ENCODE measurements at regions not wholly inside any gene's neighbourhood (a gene's known extent, or its start where the extent isn't known, plus 50 kb on each side); places are given as distances from the start of the nearest gene placed in this dataset.

DNA sequence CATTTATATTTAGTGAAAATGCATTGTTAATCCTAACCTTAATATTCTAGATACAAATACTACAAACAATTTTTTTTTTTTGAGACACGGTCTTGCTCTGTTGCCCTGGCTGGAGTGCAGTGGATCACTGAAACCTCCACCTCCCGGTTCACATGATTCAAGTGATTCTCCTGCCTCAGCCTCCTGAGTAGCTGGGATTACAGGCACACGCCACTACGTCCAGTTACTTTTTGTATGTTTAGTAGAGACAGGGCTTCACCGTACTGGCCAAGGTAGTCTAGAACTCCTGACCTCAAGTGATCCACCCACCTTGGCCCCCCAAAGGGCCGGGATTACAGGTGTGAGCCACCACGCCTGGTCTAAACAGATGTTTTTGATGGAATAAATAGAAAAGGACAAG, 361.5 kb upstream of the NECTIN3 start:
- Mint-ChIP-seq H3K4me1 (peaks cover 76% of the 10 kb centered on the region), H3K36me3 (peaks cover 35% of the 10 kb centered on the region), H3K4me3 (no peak overlapping the region), H3K27me3 (ENCODE audit: low read depth) (no peaks in the 10 kb centered on the region), H3K27ac (peak overlapping the region; percentile 89), H3K9me3 (peaks cover 32% of the 10 kb centered on the region)
- ChIA-PET CTCF (no interaction called here), POLR2A (no interaction called here)
- no peak for ATAC-seq
- DNase-seq (ENCODE audit: low spot score): no peak
- peak; percentile 65; the same call in 1 of the 2 replicates for TF ChIP-seq ZNF121 (CRISPR knock-in tag; IDR thresholded peaks at IDR 0.05)
- TF ChIP-seq, protein P1, sequence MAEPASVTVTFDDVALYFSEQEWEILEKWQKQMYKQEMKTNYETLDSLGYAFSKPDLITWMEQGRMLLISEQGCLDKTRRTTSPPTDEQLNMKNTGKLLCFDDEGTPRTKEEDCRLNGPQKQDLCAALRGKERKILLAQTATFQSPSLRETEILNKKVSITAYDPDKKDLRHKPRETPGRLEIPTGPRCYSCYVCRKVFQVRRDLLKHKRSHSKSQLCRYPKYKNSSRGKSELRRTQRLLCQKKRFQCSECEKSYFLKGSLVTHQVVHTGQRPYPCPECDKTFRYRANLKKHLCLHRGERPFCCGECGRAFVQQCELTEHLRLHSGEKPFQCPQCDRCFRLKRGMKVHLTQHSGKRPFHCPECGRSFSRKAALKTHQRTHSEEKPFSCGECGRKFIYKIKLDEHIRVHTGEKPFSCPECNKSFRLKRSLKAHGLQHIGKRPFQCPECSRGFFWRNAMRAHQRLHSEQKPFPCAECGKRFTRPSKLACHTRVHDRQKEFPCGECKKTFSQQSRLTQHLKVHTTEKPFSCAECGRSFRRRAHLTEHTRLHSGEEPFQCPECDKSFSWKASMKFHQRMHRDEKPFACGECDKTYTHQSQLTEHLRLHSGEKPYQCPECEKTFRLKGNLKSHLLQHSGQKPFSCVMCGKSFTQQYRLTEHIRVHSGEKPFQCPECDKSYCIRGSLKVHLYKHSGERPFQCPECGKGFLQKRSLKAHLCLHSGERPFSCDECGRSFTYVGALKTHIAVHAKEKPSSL (CRISPR knock-in tag; conservative IDR thresholded peaks at IDR 0.05): no peak

DNA sequence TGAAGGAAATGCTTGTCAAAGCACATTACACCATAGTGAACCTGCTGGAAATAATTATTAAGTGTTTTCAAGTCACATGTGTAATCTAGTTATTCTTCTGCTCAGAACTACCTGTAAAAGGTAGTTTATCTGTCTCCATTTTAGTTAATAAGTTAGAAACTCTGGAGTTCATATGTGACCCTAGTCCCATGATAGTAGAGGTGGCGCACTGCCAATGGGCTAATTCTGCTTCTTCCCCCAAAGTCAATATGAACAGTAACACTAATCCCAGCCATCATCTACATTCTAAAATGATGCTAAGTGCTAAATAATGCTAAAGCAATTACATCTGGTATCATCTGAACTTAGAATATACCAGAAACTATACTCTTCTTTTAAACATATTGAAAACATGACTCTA, 361.0 kb upstream of the NECTIN3 start:
- ChIA-PET CTCF (no interaction called here), POLR2A (no interaction called here)
- TF ChIP-seq, protein P2, sequence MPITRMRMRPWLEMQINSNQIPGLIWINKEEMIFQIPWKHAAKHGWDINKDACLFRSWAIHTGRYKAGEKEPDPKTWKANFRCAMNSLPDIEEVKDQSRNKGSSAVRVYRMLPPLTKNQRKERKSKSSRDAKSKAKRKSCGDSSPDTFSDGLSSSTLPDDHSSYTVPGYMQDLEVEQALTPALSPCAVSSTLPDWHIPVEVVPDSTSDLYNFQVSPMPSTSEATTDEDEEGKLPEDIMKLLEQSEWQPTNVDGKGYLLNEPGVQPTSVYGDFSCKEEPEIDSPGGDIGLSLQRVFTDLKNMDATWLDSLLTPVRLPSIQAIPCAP (CRISPR knock-in tag; IDR thresholded peaks at IDR 0.05): no peak
- no peak for TF ChIP-seq SMAD3 (CRISPR knock-in tag; IDR thresholded peaks at IDR 0.05; ENCODE audit: borderline replicate concordance)
- H3K9me3 Mint-ChIP-seq: peaks cover 28% of the 10 kb centered on the region
- H3K4me1 Mint-ChIP-seq: peaks cover 77% of the 10 kb centered on the region
- H3K4me3 Mint-ChIP-seq: no peak overlapping the region
- DNase-seq (ENCODE audit: low spot score) (no peak), ATAC-seq (no peak)
- peak overlapping the region; percentile 89 for H3K27ac Mint-ChIP-seq
- H3K27me3 Mint-ChIP-seq (ENCODE audit: low read depth): no peaks in the 10 kb centered on the region
- peaks cover 30% of the 10 kb centered on the region for H3K36me3 Mint-ChIP-seq

DNA sequence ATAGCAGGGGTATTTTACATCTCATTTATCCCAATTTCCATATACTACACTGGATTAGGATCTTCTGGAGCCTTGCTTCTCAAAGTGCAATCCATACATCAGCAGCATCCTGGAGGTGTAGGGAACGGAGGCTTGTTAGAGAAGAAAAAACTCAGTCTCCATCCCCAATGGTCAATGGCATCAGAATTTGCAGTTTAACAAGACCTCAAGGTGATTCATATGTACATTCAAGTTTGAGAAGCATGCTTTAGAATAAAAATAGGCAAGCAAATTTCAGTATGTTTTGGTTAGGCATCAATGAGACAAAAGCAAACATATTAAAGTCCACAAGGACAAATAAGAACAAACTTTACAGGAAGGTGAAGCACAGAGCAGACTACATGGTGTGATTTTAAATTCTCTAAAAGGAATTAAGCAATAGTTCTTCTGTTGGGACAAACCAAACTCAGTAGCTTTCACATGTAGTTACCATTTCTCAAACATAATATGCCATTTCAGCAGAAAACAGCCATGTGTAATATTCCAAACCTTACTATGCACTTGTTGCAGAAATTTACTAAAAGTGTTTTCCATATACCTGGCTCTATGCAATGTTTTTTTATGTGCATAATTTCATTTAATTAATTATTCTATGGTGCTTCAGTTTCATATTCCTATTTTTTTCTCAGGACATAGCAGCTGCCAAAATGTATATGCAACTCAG, 360.3 kb upstream of the NECTIN3 start:
- H3K27me3 Mint-ChIP-seq (ENCODE audit: low read depth): no peaks in the 10 kb centered on the region
- no peak for DNase-seq (ENCODE audit: low spot score)
- no peak for ATAC-seq
- H3K4me1 Mint-ChIP-seq: peaks cover 81% of the 10 kb centered on the region
- ChIA-PET CTCF (no interaction called here), POLR2A (no interaction called here)
- peaks cover 26% of the 10 kb centered on the region for H3K9me3 Mint-ChIP-seq
- H3K36me3 Mint-ChIP-seq: peaks cover 23% of the 10 kb centered on the region
- TF ChIP-seq MXD4 (CRISPR knock-in tag; IDR thresholded peaks at IDR 0.05; ENCODE audit: borderline replicate concordance) (no peak), JAZF1 (CRISPR knock-in tag; IDR thresholded peaks at IDR 0.05) (no peak), ZNF121 (CRISPR knock-in tag; IDR thresholded peaks at IDR 0.05) (no peak), JUN (CRISPR knock-in tag; IDR thresholded peaks at IDR 0.05) (no peak), SP1 (CRISPR knock-in tag; conservative IDR thresholded peaks at IDR 0.05) (no peak)
- TF ChIP-seq, protein P3, sequence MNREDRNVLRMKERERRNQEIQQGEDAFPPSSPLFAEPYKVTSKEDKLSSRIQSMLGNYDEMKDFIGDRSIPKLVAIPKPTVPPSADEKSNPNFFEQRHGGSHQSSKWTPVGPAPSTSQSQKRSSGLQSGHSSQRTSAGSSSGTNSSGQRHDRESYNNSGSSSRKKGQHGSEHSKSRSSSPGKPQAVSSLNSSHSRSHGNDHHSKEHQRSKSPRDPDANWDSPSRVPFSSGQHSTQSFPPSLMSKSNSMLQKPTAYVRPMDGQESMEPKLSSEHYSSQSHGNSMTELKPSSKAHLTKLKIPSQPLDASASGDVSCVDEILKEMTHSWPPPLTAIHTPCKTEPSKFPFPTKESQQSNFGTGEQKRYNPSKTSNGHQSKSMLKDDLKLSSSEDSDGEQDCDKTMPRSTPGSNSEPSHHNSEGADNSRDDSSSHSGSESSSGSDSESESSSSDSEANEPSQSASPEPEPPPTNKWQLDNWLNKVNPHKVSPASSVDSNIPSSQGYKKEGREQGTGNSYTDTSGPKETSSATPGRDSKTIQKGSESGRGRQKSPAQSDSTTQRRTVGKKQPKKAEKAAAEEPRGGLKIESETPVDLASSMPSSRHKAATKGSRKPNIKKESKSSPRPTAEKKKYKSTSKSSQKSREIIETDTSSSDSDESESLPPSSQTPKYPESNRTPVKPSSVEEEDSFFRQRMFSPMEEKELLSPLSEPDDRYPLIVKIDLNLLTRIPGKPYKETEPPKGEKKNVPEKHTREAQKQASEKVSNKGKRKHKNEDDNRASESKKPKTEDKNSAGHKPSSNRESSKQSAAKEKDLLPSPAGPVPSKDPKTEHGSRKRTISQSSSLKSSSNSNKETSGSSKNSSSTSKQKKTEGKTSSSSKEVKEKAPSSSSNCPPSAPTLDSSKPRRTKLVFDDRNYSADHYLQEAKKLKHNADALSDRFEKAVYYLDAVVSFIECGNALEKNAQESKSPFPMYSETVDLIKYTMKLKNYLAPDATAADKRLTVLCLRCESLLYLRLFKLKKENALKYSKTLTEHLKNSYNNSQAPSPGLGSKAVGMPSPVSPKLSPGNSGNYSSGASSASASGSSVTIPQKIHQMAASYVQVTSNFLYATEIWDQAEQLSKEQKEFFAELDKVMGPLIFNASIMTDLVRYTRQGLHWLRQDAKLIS (CRISPR knock-in tag; IDR thresholded peaks at IDR 0.05; ENCODE audit: borderline replicate concordance): no peak
- TF ChIP-seq, protein P4, sequence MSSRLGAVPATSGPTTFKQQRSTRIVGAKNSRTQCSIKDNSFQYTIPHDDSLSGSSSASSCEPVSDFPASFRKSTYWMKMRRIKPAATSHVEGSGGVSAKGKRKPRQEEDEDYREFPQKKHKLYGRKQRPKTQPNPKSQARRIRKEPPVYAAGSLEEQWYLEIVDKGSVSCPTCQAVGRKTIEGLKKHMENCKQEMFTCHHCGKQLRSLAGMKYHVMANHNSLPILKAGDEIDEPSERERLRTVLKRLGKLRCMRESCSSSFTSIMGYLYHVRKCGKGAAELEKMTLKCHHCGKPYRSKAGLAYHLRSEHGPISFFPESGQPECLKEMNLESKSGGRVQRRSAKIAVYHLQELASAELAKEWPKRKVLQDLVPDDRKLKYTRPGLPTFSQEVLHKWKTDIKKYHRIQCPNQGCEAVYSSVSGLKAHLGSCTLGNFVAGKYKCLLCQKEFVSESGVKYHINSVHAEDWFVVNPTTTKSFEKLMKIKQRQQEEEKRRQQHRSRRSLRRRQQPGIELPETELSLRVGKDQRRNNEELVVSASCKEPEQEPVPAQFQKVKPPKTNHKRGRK (CRISPR knock-in tag; IDR thresholded peaks at IDR 0.05; ENCODE audit: borderline replicate concordance): no peak
- TF ChIP-seq, protein P5, sequence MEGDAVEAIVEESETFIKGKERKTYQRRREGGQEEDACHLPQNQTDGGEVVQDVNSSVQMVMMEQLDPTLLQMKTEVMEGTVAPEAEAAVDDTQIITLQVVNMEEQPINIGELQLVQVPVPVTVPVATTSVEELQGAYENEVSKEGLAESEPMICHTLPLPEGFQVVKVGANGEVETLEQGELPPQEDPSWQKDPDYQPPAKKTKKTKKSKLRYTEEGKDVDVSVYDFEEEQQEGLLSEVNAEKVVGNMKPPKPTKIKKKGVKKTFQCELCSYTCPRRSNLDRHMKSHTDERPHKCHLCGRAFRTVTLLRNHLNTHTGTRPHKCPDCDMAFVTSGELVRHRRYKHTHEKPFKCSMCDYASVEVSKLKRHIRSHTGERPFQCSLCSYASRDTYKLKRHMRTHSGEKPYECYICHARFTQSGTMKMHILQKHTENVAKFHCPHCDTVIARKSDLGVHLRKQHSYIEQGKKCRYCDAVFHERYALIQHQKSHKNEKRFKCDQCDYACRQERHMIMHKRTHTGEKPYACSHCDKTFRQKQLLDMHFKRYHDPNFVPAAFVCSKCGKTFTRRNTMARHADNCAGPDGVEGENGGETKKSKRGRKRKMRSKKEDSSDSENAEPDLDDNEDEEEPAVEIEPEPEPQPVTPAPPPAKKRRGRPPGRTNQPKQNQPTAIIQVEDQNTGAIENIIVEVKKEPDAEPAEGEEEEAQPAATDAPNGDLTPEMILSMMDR (IDR thresholded peaks at IDR 0.05): no peak
- H3K4me3 Mint-ChIP-seq: peak overlapping the region; percentile 20
- peak overlapping the region; percentile 88 for H3K27ac Mint-ChIP-seq

Data from WTC11 (cell line).